ENCODE measurements at regions not wholly inside any gene's neighbourhood (a gene's known extent, or its start where the extent isn't known, plus 50 kb on each side); places are given as distances from the start of the nearest gene placed in this dataset.
"Not testable (repeated sequence)": the region's sequence is repeated elsewhere in the genome, so short reads cannot be mapped to it uniquely, and the experiment has no call there.

- H3K36me3 ChIP-seq: no peaks in the 10 kb centered on the region
- TF ChIP-seq CTCF (IDR thresholded peaks at IDR 0.05; ENCODE audit: borderline replicate concordance): no peak
- H3K4me3 ChIP-seq: peak overlapping the region; percentile 11
- no peaks in the 10 kb centered on the region for H3K27me3 ChIP-seq (ENCODE audit: low read depth)
- peaks cover 9% of the 10 kb centered on the region for H3K9me3 ChIP-seq (replicated peaks)
- peak overlapping the region; percentile 89 for H3K27ac ChIP-seq (replicated peaks)
- intact Hi-C loops (cut with micrococcal nuclease): no loop called here
- H3K4me1 ChIP-seq: peaks cover 52% of the 10 kb centered on the region
- no peak for DNase-seq
Measured at GRCh38 chr1:233722212-233722979, 108.5 kb downstream of the KCNK1 start.

DNA sequence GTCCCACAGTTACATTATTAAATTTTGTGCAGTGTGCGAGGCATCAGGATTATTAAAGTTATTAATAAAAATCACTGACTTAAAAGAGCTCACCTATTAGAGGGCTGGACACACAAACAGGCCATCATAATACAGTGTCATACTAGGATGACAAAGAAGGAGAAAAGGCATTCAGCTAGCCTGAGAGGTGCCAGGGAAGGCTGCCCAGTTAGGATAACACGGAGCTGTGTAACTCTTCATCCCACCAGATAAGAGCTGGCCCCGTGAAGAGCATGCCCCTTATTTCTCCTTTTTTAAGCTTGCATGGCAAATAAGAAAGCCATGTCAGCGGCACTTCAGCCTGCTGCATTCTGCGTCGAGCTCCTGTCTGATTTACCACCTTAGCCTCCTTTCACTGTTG lies 109.5 kb downstream of the KCNK1 start:
- no peak for TF ChIP-seq CTCF (IDR thresholded peaks at IDR 0.05; ENCODE audit: borderline replicate concordance)
- Histone ChIP-seq H3K9me3 (replicated peaks) (no peaks in the 10 kb centered on the region), H3K27me3 (ENCODE audit: low read depth) (no peaks in the 10 kb centered on the region), H3K4me1 (peaks cover 53% of the 10 kb centered on the region), H3K36me3 (no peaks in the 10 kb centered on the region), H3K27ac (replicated peaks) (peak overlapping the region; percentile 89), H3K4me3 (no peak overlapping the region)
- intact Hi-C loops (cut with micrococcal nuclease): no loop called here
- peak; percentile 43 for DNase-seq

- H3K36me3 ChIP-seq; H3K4me3 ChIP-seq; DNase-seq; H3K9me3 ChIP-seq (replicated peaks); intact Hi-C loops (cut with micrococcal nuclease); H3K27me3 ChIP-seq (ENCODE audit: low read depth): not testable (repeated sequence)
- Histone ChIP-seq H3K4me1 (peaks cover 50% of the 10 kb centered on the region), H3K27ac (replicated peaks) (peak overlapping the region; percentile 89)
Measured at GRCh38 chr1:233724131-233724631, 110.3 kb downstream of the KCNK1 start.

GRCh38 chr1:233725423-233725822 lies 111.5 kb downstream of the KCNK1 start:
- H3K9me3 ChIP-seq (replicated peaks): no peaks in the 10 kb centered on the region
- intact Hi-C loops (cut with micrococcal nuclease): no loop called here
- no peaks in the 10 kb centered on the region for H3K36me3 ChIP-seq
- H3K4me1 ChIP-seq: peaks cover 37% of the 10 kb centered on the region
- no peak for DNase-seq
- no peak for TF ChIP-seq CTCF (IDR thresholded peaks at IDR 0.05; ENCODE audit: borderline replicate concordance)
- no peaks in the 10 kb centered on the region for H3K27me3 ChIP-seq (ENCODE audit: low read depth)
- H3K27ac ChIP-seq (replicated peaks): no peak overlapping the region
- H3K4me3 ChIP-seq: no peak overlapping the region

GRCh38 chr1:233728721-233729120 lies 114.8 kb downstream of the KCNK1 start:
- no peak for DNase-seq
- Histone ChIP-seq H3K27me3 (ENCODE audit: low read depth) (no peaks in the 10 kb centered on the region), H3K27ac (replicated peaks) (no peak overlapping the region), H3K9me3 (replicated peaks) (no peaks in the 10 kb centered on the region), H3K36me3 (no peaks in the 10 kb centered on the region), H3K4me3 (no peak overlapping the region), H3K4me1 (peaks cover 17% of the 10 kb centered on the region)
- intact Hi-C loops (cut with micrococcal nuclease): no loop called here
- TF ChIP-seq CTCF (IDR thresholded peaks at IDR 0.05; ENCODE audit: borderline replicate concordance): no peak

DNA sequence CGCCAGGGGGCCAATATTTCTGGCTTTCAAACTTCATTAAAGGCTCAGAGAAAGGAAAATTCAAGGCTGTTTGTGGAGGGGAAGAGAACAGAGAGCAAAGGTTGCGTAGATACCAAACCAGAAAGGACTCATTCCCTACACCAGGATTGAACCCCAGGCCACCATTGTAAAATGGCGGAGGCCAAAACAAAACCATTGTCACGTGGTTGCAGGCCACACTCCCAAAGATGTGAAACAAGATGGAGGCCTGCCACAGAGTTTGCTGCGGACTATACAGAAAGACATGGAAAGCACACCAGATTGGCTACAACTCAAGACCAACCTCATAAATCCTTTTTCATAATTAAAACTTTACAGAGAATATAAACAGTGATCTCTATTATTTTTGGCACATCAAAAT lies 116.5 kb downstream of the KCNK1 start:
- Histone ChIP-seq H3K36me3 (no peaks in the 10 kb centered on the region), H3K4me1 (peaks cover 14% of the 10 kb centered on the region), H3K4me3 (no peak overlapping the region), H3K27ac (replicated peaks) (no peak overlapping the region), H3K27me3 (ENCODE audit: low read depth) (no peaks in the 10 kb centered on the region), H3K9me3 (replicated peaks) (no peaks in the 10 kb centered on the region)
- no peak for TF ChIP-seq CTCF (IDR thresholded peaks at IDR 0.05; ENCODE audit: borderline replicate concordance)
- no peak for DNase-seq
- intact Hi-C loops (cut with micrococcal nuclease): no loop called here
